DOHH2 (cell line): ENCODE measurements at regions not wholly inside any gene's neighbourhood (a gene's known extent, or its start where the extent isn't known, plus 50 kb on each side); places are given as distances from the start of the nearest gene placed in this dataset.

Experiments used
- CTCF ChIP-seq: fragments of 200-600 bp; sonication (generic); IDR thresholded peaks from one replicate; pipeline ENCODE4 v1.5.1; 2014; ENCODE audit warnings: antibody characterized with exemption, mild to moderate bottlenecking, low read depth, low read length; ENCODE audit not compliant: poor library complexity, severe bottlenecking
- EZH2phosphoT487 ChIP-seq: fragments of 200-600 bp; sonication (generic); IDR thresholded peaks from 2 replicates; pipeline ENCODE4 v1.6.1; 2017; ENCODE audit warnings: borderline replicate concordance, mild to moderate bottlenecking, antibody characterized with exemption, low read length, moderate library complexity, mixed read lengths

- TF ChIP-seq CTCF (no peak), EZH2phosphoT487 (no peak)
Measured at GRCh38 chr4:187724456-187724855, 271.1 kb upstream of the ZFP42 start.
